SK-N-SH (cell line): ENCODE measurements at regions not wholly inside any gene's neighbourhood (a gene's known extent, or its start where the extent isn't known, plus 50 kb on each side); places are given as distances from the start of the nearest gene placed in this dataset.

Source experiments
- CTCF ChIA-PET: fragments of 300-600, 350-600 bp; formaldehyde crosslinking; extraction: SDS; loops from one replicate; lab custom pipeline; 2021; lab: Yijun Ruan, JAX
- POLR2A ChIA-PET: fragments of 350-600 bp; sonication (Branson Sonifier 250); formaldehyde crosslinking; extraction: SDS; loops from one replicate; lab custom pipeline; 2020; ENCODE audit warnings: antibody characterized with exemption, inconsistent platforms; lab: Yijun Ruan, JAX
- DNase-seq: peaks from one replicate; pipeline ENCODE4 v3.0.0; 2012
- H2AFZ ChIP-seq: fragments of 200-600 bp; sonication (generic); 2 replicates; pipeline ENCODE4 v1.8.1; 2016; ENCODE audit warnings: antibody characterized with exemption, mild to moderate bottlenecking, low read depth
- H3F3A ChIP-seq: fragments of 200-600 bp; sonication (generic); replicated peaks from 2 replicates; pipeline ENCODE3; 2016; ENCODE audit warnings: antibody characterized with exemption, mild to moderate bottlenecking; ENCODE audit not compliant: insufficient read depth
- H3K27ac ChIP-seq, 2 experiments: fragments of 200-500 bp in 1 of 2; fragments of 200-600 bp in 1 of 2; sonication (Bioruptor generic) in 1 of 2; sonication (generic), shearing (Covaris generic) in 1 of 2; 2 replicates each; pipeline versions ENCODE4 v1.5.1 to v1.6.1; 2014 to 2016; ENCODE audit warnings: low read depth in 2 of 2, inconsistent platforms in 1 of 2, low read length in 1 of 2, mild to moderate bottlenecking in 1 of 2, mixed read lengths in 1 of 2
- H3K27me3 ChIP-seq: fragments of 200-600 bp; sonication (generic), shearing (Covaris generic); 2 replicates; pipeline ENCODE4 v1.6.1; 2016; ENCODE audit warnings: mixed run types; ENCODE audit not compliant: insufficient read depth
- H3K36me3 ChIP-seq, 2 experiments: fragments of 200-500 bp in 1 of 2; fragments of 200-600 bp in 1 of 2; sonication (Bioruptor generic) in 1 of 2; sonication (generic) in 1 of 2; replicated peaks in 1 of 2; 2 replicates each; pipeline versions ENCODE3 to v1.5.1; 2014 to 2016; ENCODE audit warnings: low read length in 1 of 2, mild to moderate bottlenecking in 1 of 2; ENCODE audit not compliant: insufficient read depth in 2 of 2, control insufficient read depth in 1 of 2
- H3K4me1 ChIP-seq, 2 experiments: fragments of 200-500 bp in 1 of 2; fragments of 200-600 bp in 1 of 2; sonication (Bioruptor generic) in 1 of 2; sonication (generic), shearing (Covaris generic) in 1 of 2; 2 replicates each; pipeline versions ENCODE4 v1.5.1 to v1.6.1; 2014 to 2016; ENCODE audit warnings: low read depth in 1 of 2, low read length in 1 of 2, mixed run types in 1 of 2; ENCODE audit not compliant: insufficient read depth in 2 of 2, control insufficient read depth in 1 of 2
- H3K4me2 ChIP-seq: fragments of 200-600 bp; sonication (generic), shearing (Covaris generic); 2 replicates; pipeline ENCODE4 v1.6.1; 2017; ENCODE audit warnings: mixed run types
- H3K4me3 ChIP-seq, 2 experiments: fragments of 200-500 bp in 1 of 2; fragments of 200-600 bp in 1 of 2; sonication (Bioruptor generic) in 1 of 2; sonication (generic), shearing (Covaris generic) in 1 of 2; 2 replicates each; pipeline versions ENCODE4 v1.5.1 to v1.8.1; 2014 to 2016; ENCODE audit warnings: low read depth in 2 of 2, inconsistent platforms in 1 of 2, low read length in 1 of 2, mild to moderate bottlenecking in 1 of 2, mixed read lengths in 1 of 2, moderate library complexity in 1 of 2
- H3K79me2 ChIP-seq: fragments of 200-600 bp; sonication (generic); 2 replicates; pipeline ENCODE4 v1.8.1; 2017; ENCODE audit warnings: mild to moderate bottlenecking; ENCODE audit not compliant: insufficient read depth
- H3K9ac ChIP-seq: fragments of 200-600 bp; sonication (generic); 2 replicates; pipeline ENCODE4 v1.6.1; 2017; ENCODE audit warnings: mixed run types
- H3K9me2 ChIP-seq: fragments of 200-600 bp; sonication (generic); 2 replicates; pipeline ENCODE4 v1.6.1; 2017; ENCODE audit warnings: mixed run types
- H3K9me3 ChIP-seq: fragments of 200-600 bp; sonication (generic); 2 replicates; pipeline ENCODE4 v1.6.1; 2017; ENCODE audit warnings: mixed run types, mild to moderate bottlenecking, moderate library complexity
- H4K20me1 ChIP-seq: fragments of 200-600 bp; sonication (generic); 2 replicates; pipeline ENCODE4 v1.6.1; 2017; ENCODE audit warnings: mild to moderate bottlenecking, mixed run types; ENCODE audit not compliant: insufficient read depth
- CHD2 ChIP-seq: fragments of 150-350 bp; IDR thresholded peaks from 2 replicates; pipeline ENCODE4 v1.6.1; 2018; ENCODE audit warnings: low read length; ENCODE audit not compliant: partially characterized antibody
- ELF1 ChIP-seq: IDR thresholded peaks from 2 replicates; pipeline ENCODE4 v1.4.0; 2012
- EP300 ChIP-seq, 2 experiments: IDR thresholded peaks; 2 replicates each; pipeline versions ENCODE4 v1.4.0 to v1.6.1; 2012; ENCODE audit warnings: borderline replicate concordance in 1 of 2, low read depth in 1 of 2, low read length in 1 of 2
- FOSL2 ChIP-seq: IDR thresholded peaks from 2 replicates; pipeline ENCODE4 v1.4.0; 2012; ENCODE audit warnings: low read depth, mild to moderate bottlenecking, moderate library complexity, borderline replicate concordance
- FOXJ3 ChIP-seq: sonication (generic); formaldehyde crosslinking; IDR thresholded peaks from 2 replicates; pipeline ENCODE4 v1.5.1; 2020; ENCODE audit warnings: mild to moderate bottlenecking, missing genetic modification reagents
- FOXM1 ChIP-seq: IDR thresholded peaks from 2 replicates; pipeline ENCODE4 v1.4.0; 2012; ENCODE audit warnings: low read depth, mild to moderate bottlenecking
- GATA2 ChIP-seq: sonication (generic); formaldehyde crosslinking; IDR thresholded peaks from 2 replicates; pipeline ENCODE4 v1.5.0; 2020; ENCODE audit warnings: mild to moderate bottlenecking, missing genetic modification reagents
- JUND ChIP-seq: IDR thresholded peaks from 2 replicates; pipeline ENCODE4 v1.4.0; 2012
- MEF2A ChIP-seq: IDR thresholded peaks from 2 replicates; pipeline ENCODE4 v1.4.0; 2012; ENCODE audit warnings: low read depth, borderline replicate concordance
- MXI1 ChIP-seq: IDR thresholded peaks from 2 replicates; pipeline ENCODE4 v1.6.1; 2012; ENCODE audit warnings: mild to moderate bottlenecking, low read depth, low read length, improper control_type of control experiment
- NFIC ChIP-seq: IDR thresholded peaks from 2 replicates; pipeline ENCODE4 v1.4.0; 2012; ENCODE audit warnings: borderline replicate concordance
- NRF1 ChIP-seq: IDR thresholded peaks from 2 replicates; pipeline ENCODE4 v1.6.1; 2012; ENCODE audit warnings: low read depth, mild to moderate bottlenecking, low read length
- POLR2AphosphoS5 ChIP-seq: IDR thresholded peaks from 2 replicates; pipeline ENCODE4 v1.6.1; 2012; ENCODE audit warnings: low read depth, low read length
- RAD21 ChIP-seq: IDR thresholded peaks from 2 replicates; pipeline ENCODE4 v1.6.1; 2012; ENCODE audit warnings: mild to moderate bottlenecking, low read length
- RCOR1 ChIP-seq: fragments of 150-350 bp; IDR thresholded peaks from 2 replicates; pipeline ENCODE4 v1.6.1; 2017; ENCODE audit warnings: antibody characterized with exemption, low read length
- RFX5 ChIP-seq: IDR thresholded peaks from 2 replicates; pipeline ENCODE4 v1.6.1; 2012; ENCODE audit warnings: mild to moderate bottlenecking, improper control_type of control experiment, low read length
- RXRA ChIP-seq: IDR thresholded peaks from 2 replicates; pipeline ENCODE4 v1.4.0; 2012; ENCODE audit warnings: low read depth, mild to moderate bottlenecking, borderline replicate concordance
- SIN3A ChIP-seq: IDR thresholded peaks from 2 replicates; pipeline ENCODE4 v1.6.1; 2012; ENCODE audit warnings: low read depth, mild to moderate bottlenecking, low read length, moderate library complexity, borderline replicate concordance
- SMC3 ChIP-seq: IDR thresholded peaks from 2 replicates; pipeline ENCODE4 v1.6.1; 2012; ENCODE audit warnings: low read depth, low read length, improper control_type of control experiment
- TAF1 ChIP-seq: IDR thresholded peaks from 2 replicates; pipeline ENCODE4 v1.6.1; 2012; ENCODE audit warnings: low read depth, mild to moderate bottlenecking, low read length, moderate library complexity, borderline replicate concordance
- TCF12 ChIP-seq: IDR thresholded peaks from 2 replicates; pipeline ENCODE4 v1.4.0; 2012
- TEAD4 ChIP-seq: IDR thresholded peaks from 2 replicates; pipeline ENCODE4 v1.4.0; 2012; ENCODE audit warnings: mild to moderate bottlenecking, borderline replicate concordance; ENCODE audit not compliant: insufficient read depth
- YY1 ChIP-seq: IDR thresholded peaks from 2 replicates; pipeline ENCODE4 v1.4.0; 2012; ENCODE audit warnings: low read depth, mild to moderate bottlenecking
- WGBS: methylation state at CpG from one replicate; pipeline ENCODE4 v1.1.6; 2017; ENCODE audit warnings: low lambda C conversion rate; 5-methylcytosine and 5-hydroxymethylcytosine counted together
- TF ChIP-seq, protein P1 (sequence below): fragments of 150-350 bp; IDR thresholded peaks from 2 replicates; pipeline ENCODE4 v1.6.1; 2016; ENCODE audit warnings: mild to moderate bottlenecking, low read depth, low read length
- TF ChIP-seq, protein P2 (sequence below): IDR thresholded peaks from 2 replicates; pipeline ENCODE4 v1.4.0; 2012; ENCODE audit warnings: low read depth, borderline replicate concordance
- TF ChIP-seq, protein P3 (sequence below): fragments of 150-350 bp; IDR thresholded peaks from 2 replicates; pipeline ENCODE4 v1.6.1; 2017; ENCODE audit warnings: antibody characterized with exemption, low read length, low read depth, borderline replicate concordance
- TF ChIP-seq, protein P4 (sequence below): IDR thresholded peaks from 2 replicates; pipeline ENCODE4 v1.6.1; 2012; ENCODE audit warnings: mild to moderate bottlenecking, low read depth, low read length, moderate library complexity
- TF ChIP-seq, protein P5 (sequence below): fragments of 200-600 bp; sonication (generic); IDR thresholded peaks from 2 replicates; pipeline ENCODE4 v1.6.1; 2017; ENCODE audit warnings: antibody characterized with exemption, mild to moderate bottlenecking, moderate library complexity

DNA sequence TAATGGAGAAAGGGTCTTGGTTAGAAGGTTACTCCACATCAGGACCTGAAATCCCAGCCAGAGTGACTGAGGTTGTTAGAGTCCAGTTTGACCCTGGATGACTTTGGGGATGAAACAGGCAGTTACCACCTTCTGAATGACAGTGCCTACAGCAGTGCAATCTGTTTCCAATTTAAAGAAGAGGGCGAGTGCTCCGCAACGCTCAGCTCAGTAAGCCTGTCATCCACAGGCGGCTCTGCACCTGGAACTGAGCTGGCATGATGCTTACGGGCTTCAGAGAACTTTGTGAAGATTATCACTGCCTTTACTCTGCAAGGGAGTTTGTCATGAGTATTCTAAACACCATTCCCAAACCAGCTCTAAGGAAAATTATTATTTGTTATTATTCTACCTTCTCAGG is 127.7 kb upstream of the SLC24A5 start:
- H3K9me2 ChIP-seq, result no peaks in the 10 kb centered on the region
- no peaks in the 10 kb centered on the region for H3K36me3 ChIP-seq
- no peaks in the 10 kb centered on the region for H3K79me2 ChIP-seq
- no peak overlapping the region for H3K4me2 ChIP-seq
- H3K4me1 ChIP-seq, result peaks cover 0 to 8% of the 10 kb centered on the region in 2 experiments; a peak in 2 of 4 replicates
- no peak overlapping the region for H3K27ac ChIP-seq
- ChIA-PET CTCF (interaction anchor here (0.6 to 9.9 kb wide), 6 partner anchors 9 to 798 kb away, joined by 3 to 156 read pairs (median 3); partner anchors contain the start of gene SEMA6D), POLR2A (no interaction called here)
- DNase-seq, result peak; percentile 45
- H2AFZ ChIP-seq, result no peak overlapping the region
- H4K20me1 ChIP-seq, result no peaks in the 10 kb centered on the region
- 30% methylated on average over 4 of the region's 5 CpGs for WGBS
- H3F3A ChIP-seq, result no peaks in the 10 kb centered on the region
- no peak overlapping the region for H3K4me3 ChIP-seq
- H3K27me3 ChIP-seq, result no peaks in the 10 kb centered on the region
- no peak overlapping the region for H3K9ac ChIP-seq
- H3K9me3 ChIP-seq, result no peaks in the 10 kb centered on the region
- TF ChIP-seq, protein P1, sequence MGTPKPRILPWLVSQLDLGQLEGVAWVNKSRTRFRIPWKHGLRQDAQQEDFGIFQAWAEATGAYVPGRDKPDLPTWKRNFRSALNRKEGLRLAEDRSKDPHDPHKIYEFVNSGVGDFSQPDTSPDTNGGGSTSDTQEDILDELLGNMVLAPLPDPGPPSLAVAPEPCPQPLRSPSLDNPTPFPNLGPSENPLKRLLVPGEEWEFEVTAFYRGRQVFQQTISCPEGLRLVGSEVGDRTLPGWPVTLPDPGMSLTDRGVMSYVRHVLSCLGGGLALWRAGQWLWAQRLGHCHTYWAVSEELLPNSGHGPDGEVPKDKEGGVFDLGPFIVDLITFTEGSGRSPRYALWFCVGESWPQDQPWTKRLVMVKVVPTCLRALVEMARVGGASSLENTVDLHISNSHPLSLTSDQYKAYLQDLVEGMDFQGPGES, result no peak
- no peak for TF ChIP-seq NRF1
- TF ChIP-seq EP300 (IDR thresholded peaks at IDR 0.05; ENCODE audit: borderline replicate concordance in 1 of 2, low read depth in 1 of 2, low read length in 1 of 2), result peak in 1 of 2 experiments; percentile 45; a peak in 1 of 4 replicates
- no peak for TF ChIP-seq NFIC
- TF ChIP-seq JUND, result no peak
- no peak for TF ChIP-seq SIN3A
- TF ChIP-seq, protein P2, sequence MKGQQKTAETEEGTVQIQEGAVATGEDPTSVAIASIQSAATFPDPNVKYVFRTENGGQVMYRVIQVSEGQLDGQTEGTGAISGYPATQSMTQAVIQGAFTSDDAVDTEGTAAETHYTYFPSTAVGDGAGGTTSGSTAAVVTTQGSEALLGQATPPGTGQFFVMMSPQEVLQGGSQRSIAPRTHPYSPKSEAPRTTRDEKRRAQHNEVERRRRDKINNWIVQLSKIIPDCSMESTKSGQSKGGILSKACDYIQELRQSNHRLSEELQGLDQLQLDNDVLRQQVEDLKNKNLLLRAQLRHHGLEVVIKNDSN, result no peak
- TF ChIP-seq FOSL2, result no peak
- no peak for TF ChIP-seq ELF1
- TF ChIP-seq TEAD4, result no peak
- peak; percentile 30; the same call in 1 of the 2 replicates for TF ChIP-seq SMC3
- TF ChIP-seq, protein P3, sequence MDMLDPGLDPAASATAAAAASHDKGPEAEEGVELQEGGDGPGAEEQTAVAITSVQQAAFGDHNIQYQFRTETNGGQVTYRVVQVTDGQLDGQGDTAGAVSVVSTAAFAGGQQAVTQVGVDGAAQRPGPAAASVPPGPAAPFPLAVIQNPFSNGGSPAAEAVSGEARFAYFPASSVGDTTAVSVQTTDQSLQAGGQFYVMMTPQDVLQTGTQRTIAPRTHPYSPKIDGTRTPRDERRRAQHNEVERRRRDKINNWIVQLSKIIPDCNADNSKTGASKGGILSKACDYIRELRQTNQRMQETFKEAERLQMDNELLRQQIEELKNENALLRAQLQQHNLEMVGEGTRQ, result no peak
- TF ChIP-seq, protein P4, sequence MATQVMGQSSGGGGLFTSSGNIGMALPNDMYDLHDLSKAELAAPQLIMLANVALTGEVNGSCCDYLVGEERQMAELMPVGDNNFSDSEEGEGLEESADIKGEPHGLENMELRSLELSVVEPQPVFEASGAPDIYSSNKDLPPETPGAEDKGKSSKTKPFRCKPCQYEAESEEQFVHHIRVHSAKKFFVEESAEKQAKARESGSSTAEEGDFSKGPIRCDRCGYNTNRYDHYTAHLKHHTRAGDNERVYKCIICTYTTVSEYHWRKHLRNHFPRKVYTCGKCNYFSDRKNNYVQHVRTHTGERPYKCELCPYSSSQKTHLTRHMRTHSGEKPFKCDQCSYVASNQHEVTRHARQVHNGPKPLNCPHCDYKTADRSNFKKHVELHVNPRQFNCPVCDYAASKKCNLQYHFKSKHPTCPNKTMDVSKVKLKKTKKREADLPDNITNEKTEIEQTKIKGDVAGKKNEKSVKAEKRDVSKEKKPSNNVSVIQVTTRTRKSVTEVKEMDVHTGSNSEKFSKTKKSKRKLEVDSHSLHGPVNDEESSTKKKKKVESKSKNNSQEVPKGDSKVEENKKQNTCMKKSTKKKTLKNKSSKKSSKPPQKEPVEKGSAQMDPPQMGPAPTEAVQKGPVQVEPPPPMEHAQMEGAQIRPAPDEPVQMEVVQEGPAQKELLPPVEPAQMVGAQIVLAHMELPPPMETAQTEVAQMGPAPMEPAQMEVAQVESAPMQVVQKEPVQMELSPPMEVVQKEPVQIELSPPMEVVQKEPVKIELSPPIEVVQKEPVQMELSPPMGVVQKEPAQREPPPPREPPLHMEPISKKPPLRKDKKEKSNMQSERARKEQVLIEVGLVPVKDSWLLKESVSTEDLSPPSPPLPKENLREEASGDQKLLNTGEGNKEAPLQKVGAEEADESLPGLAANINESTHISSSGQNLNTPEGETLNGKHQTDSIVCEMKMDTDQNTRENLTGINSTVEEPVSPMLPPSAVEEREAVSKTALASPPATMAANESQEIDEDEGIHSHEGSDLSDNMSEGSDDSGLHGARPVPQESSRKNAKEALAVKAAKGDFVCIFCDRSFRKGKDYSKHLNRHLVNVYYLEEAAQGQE, result no peak
- TF ChIP-seq TAF1, result no peak
- no peak for TF ChIP-seq TCF12
- peak; percentile 54 for TF ChIP-seq CHD2
- TF ChIP-seq RAD21, result peak; percentile 38
- no peak for TF ChIP-seq MEF2A
- no peak for TF ChIP-seq RFX5
- peak; percentile 84 for TF ChIP-seq MXI1
- TF ChIP-seq GATA2, result 0 out of 2 replicates have a peak, but pooled peaks have one; percentile 7
- TF ChIP-seq RCOR1, result 0 out of 2 replicates have a peak, but pooled peaks have one; percentile 45
- TF ChIP-seq RXRA, result no peak
- no peak for TF ChIP-seq POLR2AphosphoS5
- no peak for TF ChIP-seq FOXM1
- TF ChIP-seq, protein P5, sequence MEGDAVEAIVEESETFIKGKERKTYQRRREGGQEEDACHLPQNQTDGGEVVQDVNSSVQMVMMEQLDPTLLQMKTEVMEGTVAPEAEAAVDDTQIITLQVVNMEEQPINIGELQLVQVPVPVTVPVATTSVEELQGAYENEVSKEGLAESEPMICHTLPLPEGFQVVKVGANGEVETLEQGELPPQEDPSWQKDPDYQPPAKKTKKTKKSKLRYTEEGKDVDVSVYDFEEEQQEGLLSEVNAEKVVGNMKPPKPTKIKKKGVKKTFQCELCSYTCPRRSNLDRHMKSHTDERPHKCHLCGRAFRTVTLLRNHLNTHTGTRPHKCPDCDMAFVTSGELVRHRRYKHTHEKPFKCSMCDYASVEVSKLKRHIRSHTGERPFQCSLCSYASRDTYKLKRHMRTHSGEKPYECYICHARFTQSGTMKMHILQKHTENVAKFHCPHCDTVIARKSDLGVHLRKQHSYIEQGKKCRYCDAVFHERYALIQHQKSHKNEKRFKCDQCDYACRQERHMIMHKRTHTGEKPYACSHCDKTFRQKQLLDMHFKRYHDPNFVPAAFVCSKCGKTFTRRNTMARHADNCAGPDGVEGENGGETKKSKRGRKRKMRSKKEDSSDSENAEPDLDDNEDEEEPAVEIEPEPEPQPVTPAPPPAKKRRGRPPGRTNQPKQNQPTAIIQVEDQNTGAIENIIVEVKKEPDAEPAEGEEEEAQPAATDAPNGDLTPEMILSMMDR, result no peak
- no peak for TF ChIP-seq FOXJ3 (CRISPR knock-in tag)
- no peak for TF ChIP-seq YY1
